Right atrium auricular region (tissue), 2 donors: ENCODE measurements at regions not wholly inside any gene's neighbourhood (a gene's known extent, or its start where the extent isn't known, plus 50 kb on each side); places are given as distances from the start of the nearest gene placed in this dataset.

ENCODE experiments used
- DNase-seq: peaks from one replicate; pipeline ENCODE4 v3.0.0-alpha.2; 2019; ENCODE audit warnings: low spot score
- H3K27ac ChIP-seq, 2 donors: fragments of 200-600 bp; sonication (generic); 1 replicate in 1 of 2; 2 replicates in 1 of 2; pipeline ENCODE4 v1.5.1; 2016 to 2019
- H3K27me3 ChIP-seq, 2 donors: fragments of 200-600 bp; sonication (generic); one replicate each; pipeline versions ENCODE4 v1.5.1 to v1.6.0; 2017 to 2019
- H3K36me3 ChIP-seq: fragments of 200-600 bp; sonication (generic); one replicate; pipeline ENCODE4 v1.5.1; 2016
- H3K4me1 ChIP-seq, 2 donors: fragments of 200-600 bp; sonication (generic); one replicate each; pipeline versions ENCODE4 v1.5.1 to v1.6.0; 2017 to 2019
- H3K4me3 ChIP-seq, 2 donors: fragments of 200-600 bp; sonication (generic); 1 replicate in 1 of 2; 2 replicates in 1 of 2; pipeline ENCODE4 v1.5.1; 2017 to 2019; ENCODE audit warnings: mild to moderate bottlenecking in 1 of 2, moderate library complexity in 1 of 2
- H3K9me3 ChIP-seq, 2 donors: fragments of 200-600 bp; sonication (generic); one replicate each; pipeline ENCODE4 v1.5.1; 2019
- TF ChIP-seq, protein P1 (sequence below), 2 donors: fragments of 200-600 bp; sonication (generic); IDR thresholded peaks; one replicate each; pipeline ENCODE4 v1.5.1; 2019; ENCODE audit warnings: antibody characterized with exemption in 2 of 2

DNA sequence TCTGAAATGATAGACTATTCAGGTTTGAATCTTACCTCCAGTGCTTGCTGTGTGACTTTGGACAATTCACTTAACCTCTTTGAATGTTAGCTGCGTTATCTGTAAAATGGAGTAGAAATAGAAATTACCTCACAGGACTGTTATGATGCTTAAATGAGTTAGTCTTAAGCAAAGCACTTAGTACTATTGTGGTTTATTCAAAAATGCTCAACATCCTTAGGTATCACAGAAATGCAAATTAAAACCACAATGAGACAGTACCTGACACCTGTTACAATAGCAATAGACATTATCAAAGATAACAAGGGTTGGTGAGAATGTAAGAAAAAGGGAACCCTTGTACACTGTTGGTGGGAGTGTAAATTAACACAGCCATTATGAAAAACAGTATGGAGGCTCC, 77.6 kb upstream of the FREM1 start:
- no peaks in the 10 kb centered on the region for H3K9me3 ChIP-seq
- DNase-seq = no peak
- no peaks in the 10 kb centered on the region for H3K27me3 ChIP-seq
- no peaks in the 10 kb centered on the region for H3K4me1 ChIP-seq
- TF ChIP-seq, protein P1, sequence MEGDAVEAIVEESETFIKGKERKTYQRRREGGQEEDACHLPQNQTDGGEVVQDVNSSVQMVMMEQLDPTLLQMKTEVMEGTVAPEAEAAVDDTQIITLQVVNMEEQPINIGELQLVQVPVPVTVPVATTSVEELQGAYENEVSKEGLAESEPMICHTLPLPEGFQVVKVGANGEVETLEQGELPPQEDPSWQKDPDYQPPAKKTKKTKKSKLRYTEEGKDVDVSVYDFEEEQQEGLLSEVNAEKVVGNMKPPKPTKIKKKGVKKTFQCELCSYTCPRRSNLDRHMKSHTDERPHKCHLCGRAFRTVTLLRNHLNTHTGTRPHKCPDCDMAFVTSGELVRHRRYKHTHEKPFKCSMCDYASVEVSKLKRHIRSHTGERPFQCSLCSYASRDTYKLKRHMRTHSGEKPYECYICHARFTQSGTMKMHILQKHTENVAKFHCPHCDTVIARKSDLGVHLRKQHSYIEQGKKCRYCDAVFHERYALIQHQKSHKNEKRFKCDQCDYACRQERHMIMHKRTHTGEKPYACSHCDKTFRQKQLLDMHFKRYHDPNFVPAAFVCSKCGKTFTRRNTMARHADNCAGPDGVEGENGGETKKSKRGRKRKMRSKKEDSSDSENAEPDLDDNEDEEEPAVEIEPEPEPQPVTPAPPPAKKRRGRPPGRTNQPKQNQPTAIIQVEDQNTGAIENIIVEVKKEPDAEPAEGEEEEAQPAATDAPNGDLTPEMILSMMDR (IDR thresholded peaks at IDR 0.05) = no peak
- no peak overlapping the region for H3K27ac ChIP-seq
- no peaks in the 10 kb centered on the region for H3K36me3 ChIP-seq
- H3K4me3 ChIP-seq = no peak overlapping the region

DNA sequence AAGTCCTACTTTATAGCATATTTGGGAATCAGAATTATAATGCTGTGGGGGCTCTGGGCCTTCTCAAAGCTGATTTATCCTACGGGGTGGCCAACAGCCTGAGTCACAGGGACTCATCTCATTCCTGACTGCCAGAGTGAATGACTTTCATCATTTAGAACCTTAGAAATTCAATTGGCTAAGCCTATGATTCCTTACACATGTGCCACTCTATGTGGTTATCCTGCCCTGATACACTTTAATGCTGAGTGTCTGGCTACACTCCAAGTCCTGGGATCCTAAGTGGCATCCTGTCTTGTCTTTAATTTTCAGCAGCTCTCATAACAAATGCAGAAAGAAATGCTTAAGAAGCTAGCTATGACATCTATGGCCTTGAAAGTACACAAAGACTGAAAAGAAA, 75.2 kb upstream of the FREM1 start:
- H3K27me3 ChIP-seq = no peaks in the 10 kb centered on the region
- H3K4me1 ChIP-seq = no peaks in the 10 kb centered on the region
- H3K4me3 ChIP-seq = no peak overlapping the region
- TF ChIP-seq, protein P1 (IDR thresholded peaks at IDR 0.05) = no peak
- H3K9me3 ChIP-seq = no peaks in the 10 kb centered on the region
- no peak for DNase-seq
- no peaks in the 10 kb centered on the region for H3K36me3 ChIP-seq
- H3K27ac ChIP-seq = no peak overlapping the region

DNA sequence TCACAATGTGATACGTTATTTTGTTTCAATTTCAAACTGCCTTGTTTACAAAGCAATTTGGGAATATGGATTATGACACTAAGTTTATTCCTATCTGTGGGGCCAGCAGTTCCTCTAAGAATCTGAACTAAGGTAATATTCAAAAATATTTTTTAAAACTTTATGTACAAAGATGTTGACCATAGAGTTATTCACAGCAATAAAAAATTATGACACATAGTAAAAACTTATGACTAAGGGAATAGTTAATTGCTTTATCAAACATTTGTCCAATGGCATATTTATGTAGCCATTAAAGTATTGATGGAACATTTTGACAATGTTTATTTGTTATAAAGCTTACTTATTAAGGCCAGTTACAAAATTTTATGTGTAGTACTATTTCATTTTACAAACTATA, 73.4 kb upstream of the FREM1 start:
- DNase-seq = no peak
- Histone ChIP-seq H3K27ac (no peak overlapping the region), H3K36me3 (no peaks in the 10 kb centered on the region), H3K4me1 (no peaks in the 10 kb centered on the region), H3K27me3 (no peaks in the 10 kb centered on the region), H3K9me3 (no peaks in the 10 kb centered on the region), H3K4me3 (no peak overlapping the region)
- TF ChIP-seq, protein P1 (IDR thresholded peaks at IDR 0.05) = no peak

DNA sequence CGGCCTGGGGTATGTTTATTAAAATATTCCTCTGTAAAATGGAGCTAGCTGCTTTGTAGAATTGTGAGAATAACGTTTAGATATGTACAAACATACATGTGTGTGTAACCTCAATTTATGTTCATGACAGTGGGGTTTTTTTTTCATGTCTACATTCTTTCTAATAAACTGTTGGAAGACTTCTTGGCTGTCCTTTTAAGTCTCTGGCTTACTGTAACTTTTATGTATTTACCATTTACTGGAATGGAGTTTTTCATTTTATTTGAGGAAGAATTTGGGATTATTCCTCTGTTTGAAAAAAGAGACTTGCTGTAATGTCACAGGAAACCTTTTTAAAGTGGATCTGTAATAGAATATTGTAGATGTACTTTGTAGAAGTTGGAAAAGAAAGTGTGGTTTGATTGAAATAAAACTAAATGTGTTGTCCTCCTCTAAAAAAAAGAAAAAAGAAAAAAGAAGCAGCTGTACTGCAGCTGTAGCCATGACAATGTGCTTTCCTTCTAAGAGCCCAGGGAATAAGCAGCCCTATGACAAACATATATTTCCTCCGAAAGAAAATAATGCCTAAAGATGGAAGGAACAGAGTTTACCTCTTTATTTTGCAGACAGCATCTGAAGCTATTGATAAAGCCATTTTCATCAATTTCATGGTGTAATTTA, 71.2 kb upstream of the FREM1 start:
- no peak for DNase-seq
- Histone ChIP-seq H3K27me3 (no peaks in the 10 kb centered on the region), H3K4me3 (no peak overlapping the region), H3K27ac (no peak overlapping the region), H3K36me3 (no peaks in the 10 kb centered on the region), H3K9me3 (no peaks in the 10 kb centered on the region), H3K4me1 (no peaks in the 10 kb centered on the region)
- TF ChIP-seq, protein P1 (IDR thresholded peaks at IDR 0.05) = no peak

DNA sequence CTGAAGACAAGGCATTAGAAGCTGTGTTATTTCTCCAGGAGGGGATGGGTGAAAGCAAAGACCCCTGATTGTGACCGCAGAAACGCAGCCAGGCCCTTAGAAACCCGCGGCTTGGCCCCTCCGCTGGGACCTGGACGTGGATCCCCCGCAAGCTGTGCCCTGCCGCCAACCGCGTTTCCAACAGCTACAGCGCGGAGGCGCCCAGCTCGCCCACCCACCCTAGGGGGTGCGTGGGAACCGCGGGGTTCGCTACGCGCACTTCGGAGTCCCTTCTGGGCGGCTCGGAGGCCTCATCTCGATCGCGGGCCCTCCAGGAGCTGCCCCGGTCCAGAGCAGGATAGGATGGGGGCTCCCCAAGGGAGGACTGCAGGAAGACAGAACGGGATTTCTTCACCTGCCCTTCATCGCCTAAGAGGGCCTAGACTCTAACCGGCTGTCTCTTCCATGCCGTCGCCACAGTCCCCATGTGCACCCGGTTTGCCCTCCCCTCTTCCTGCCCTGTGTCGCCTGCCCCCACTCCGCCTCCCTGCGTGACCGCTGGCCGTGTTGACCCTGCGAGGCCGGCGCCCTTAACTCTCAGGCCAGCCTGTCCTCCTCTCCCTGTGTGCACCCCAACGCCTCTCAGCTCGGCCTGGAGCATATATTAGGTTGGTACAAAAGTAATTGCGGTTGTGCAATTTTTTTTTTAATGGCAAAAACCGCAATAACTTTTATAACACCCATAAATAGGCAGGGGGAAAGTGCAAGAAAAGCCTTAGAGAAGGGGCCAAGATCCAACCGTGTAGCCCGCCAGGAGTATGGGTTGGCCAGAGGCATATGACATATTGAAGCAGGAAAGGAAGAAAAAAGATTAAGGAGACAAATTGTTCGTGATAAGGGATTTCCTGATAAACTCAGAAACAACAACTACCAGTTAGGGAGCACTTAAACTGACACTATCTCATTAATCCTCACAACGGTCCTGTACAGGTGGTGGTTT, 68.1 kb upstream of the FREM1 start:
- Histone ChIP-seq H3K36me3 (no peaks in the 10 kb centered on the region), H3K27me3 (no peaks in the 10 kb centered on the region), H3K9me3 (no peaks in the 10 kb centered on the region), H3K4me1 (no peaks in the 10 kb centered on the region), H3K27ac (no peak overlapping the region), H3K4me3 (no peak overlapping the region)
- DNase-seq = no peak
- TF ChIP-seq, protein P1 (IDR thresholded peaks at IDR 0.05) = no peak
